ENCODE measurements at regions not wholly inside any gene's neighbourhood (a gene's known extent, or its start where the extent isn't known, plus 50 kb on each side); places are given as distances from the start of the nearest gene placed in this dataset.

GRCh38 chr13:19055611-19056010 lies 126.0 kb downstream of the TUBA3C start:
- no peaks in the 10 kb centered on the region for H3K4me1 ChIP-seq (ENCODE audit: control insufficient read depth, insufficient read depth, low read length)
- H3K18ac ChIP-seq (ENCODE audit: low read depth, low read length): no peak overlapping the region
- BruUV-seq (replicated peaks): no TSS peak
- ATAC-seq (ENCODE audit: low read depth): no peak
- H3K9me3 ChIP-seq (ENCODE audit: control insufficient read depth, insufficient read depth, low read length): peaks cover 70% of the 10 kb centered on the region
- H3K79me1 ChIP-seq (ENCODE audit: low read depth in 1 of 2, low read length in 2 of 2): no peaks in the 10 kb centered on the region
- H2AK5ac ChIP-seq (ENCODE audit: low read depth, low read length): no peak overlapping the region
- H3K4me3 ChIP-seq (ENCODE audit: insufficient read depth, low read depth, low read length): no peak overlapping the region
- H3K27ac ChIP-seq (ENCODE audit: insufficient read depth, low read length): no peak overlapping the region
- H3K4me2 ChIP-seq (ENCODE audit: low read depth, low read length): no peak overlapping the region
- intact Hi-C loops (cut with micrococcal nuclease) (no loop called here), dilution Hi-C loops (cut with HindIII; ENCODE audit: low sequenced_read_pairs, unreplicated experiment) (no loop called here), in situ Hi-C loops (cut with MboI; ENCODE audit: low sequenced_read_pairs) (no loop called here)
- no peak overlapping the region for H3K23ac ChIP-seq (ENCODE audit: low read depth, low read length)
- no peak for DNase-seq
- WGBS, 2 experiments (ENCODE audit: extremely low coverage in 2 of 2, insufficient read length in 1 of 2): 65% methylated on average over 4 of the region's 8 CpGs; no CpG with 5 or more reads in 1 of the 2 experiments
- H4K20me1 ChIP-seq (ENCODE audit: insufficient read depth, low read length): no peaks in the 10 kb centered on the region
- H3K9ac ChIP-seq (ENCODE audit: low read depth, low read length): no peak overlapping the region
- no peak overlapping the region for H3K14ac ChIP-seq (replicated peaks; ENCODE audit: low read depth, low read length)
- no peak overlapping the region for H4K8ac ChIP-seq (ENCODE audit: low read depth in 2 of 2, low read length in 2 of 2)
- no peak overlapping the region for H3K4ac ChIP-seq (ENCODE audit: low read depth, low read length)
- no peak overlapping the region for H3K56ac ChIP-seq (ENCODE audit: extremely low read depth, insufficient read depth, low read length)
- POLR2A ChIA-PET (ENCODE audit: unreplicated experiment): no interaction called here
- CTCF ChIA-PET: no interaction called here
- no peak overlapping the region for H4K5ac ChIP-seq (ENCODE audit: low read depth, low read length)
- H2BK120ac ChIP-seq (ENCODE audit: low read depth, low read length): no peak overlapping the region
- H2BK20ac ChIP-seq (ENCODE audit: low read depth, low read length): no peak overlapping the region
- H3K9me1 ChIP-seq (ENCODE audit: insufficient read depth, low read length): no peaks in the 10 kb centered on the region
- H2AFZ ChIP-seq (replicated peaks; ENCODE audit: low read length, poor library complexity): no peak overlapping the region
- no peak overlapping the region for H2BK5ac ChIP-seq (ENCODE audit: low read depth, low read length, poor library complexity, severe bottlenecking)
- no peak overlapping the region for H2AK9ac ChIP-seq (replicated peaks; ENCODE audit: low read depth, low read length, poor library complexity)
- TF ChIP-seq SMC3 (IDR thresholded peaks at IDR 0.05; ENCODE audit: low read depth, low read length) (no peak), NFE2L2 (IDR thresholded peaks at IDR 0.05; ENCODE audit: low read depth, low read length) (no peak), MXI1 (IDR thresholded peaks at IDR 0.05; ENCODE audit: borderline replicate concordance, low read depth, low read length) (no peak), BHLHE40 (IDR thresholded peaks at IDR 0.05; ENCODE audit: low read depth, low read length) (no peak), RAD21 (IDR thresholded peaks at IDR 0.05; ENCODE audit: low read length) (no peak), RFX5 (IDR thresholded peaks at IDR 0.05; ENCODE audit: low read depth, low read length) (no peak), USF2 (IDR thresholded peaks at IDR 0.05; ENCODE audit: low read depth, low read length) (no peak), CEBPB (IDR thresholded peaks at IDR 0.05; ENCODE audit: low read depth, low read length) (no peak), CHD1 (IDR thresholded peaks at IDR 0.05; ENCODE audit: low read depth, low read length) (no peak), RCOR1 (IDR thresholded peaks at IDR 0.05; ENCODE audit: insufficient replicate concordance, low read length) (no peak), MAZ (IDR thresholded peaks at IDR 0.05; ENCODE audit: borderline replicate concordance, low read depth, low read length) (no peak), FOS (IDR thresholded peaks at IDR 0.05; ENCODE audit: low read depth, low read length) (no peak), POLR2A (IDR thresholded peaks at IDR 0.05; ENCODE audit: low read depth, low read length) (no peak), MAFK (IDR thresholded peaks at IDR 0.05; ENCODE audit: low read depth, low read length) (no peak)
- TF ChIP-seq, protein P1, sequence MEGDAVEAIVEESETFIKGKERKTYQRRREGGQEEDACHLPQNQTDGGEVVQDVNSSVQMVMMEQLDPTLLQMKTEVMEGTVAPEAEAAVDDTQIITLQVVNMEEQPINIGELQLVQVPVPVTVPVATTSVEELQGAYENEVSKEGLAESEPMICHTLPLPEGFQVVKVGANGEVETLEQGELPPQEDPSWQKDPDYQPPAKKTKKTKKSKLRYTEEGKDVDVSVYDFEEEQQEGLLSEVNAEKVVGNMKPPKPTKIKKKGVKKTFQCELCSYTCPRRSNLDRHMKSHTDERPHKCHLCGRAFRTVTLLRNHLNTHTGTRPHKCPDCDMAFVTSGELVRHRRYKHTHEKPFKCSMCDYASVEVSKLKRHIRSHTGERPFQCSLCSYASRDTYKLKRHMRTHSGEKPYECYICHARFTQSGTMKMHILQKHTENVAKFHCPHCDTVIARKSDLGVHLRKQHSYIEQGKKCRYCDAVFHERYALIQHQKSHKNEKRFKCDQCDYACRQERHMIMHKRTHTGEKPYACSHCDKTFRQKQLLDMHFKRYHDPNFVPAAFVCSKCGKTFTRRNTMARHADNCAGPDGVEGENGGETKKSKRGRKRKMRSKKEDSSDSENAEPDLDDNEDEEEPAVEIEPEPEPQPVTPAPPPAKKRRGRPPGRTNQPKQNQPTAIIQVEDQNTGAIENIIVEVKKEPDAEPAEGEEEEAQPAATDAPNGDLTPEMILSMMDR (conservative IDR thresholded peaks at IDR 0.05; ENCODE audit: low read depth, low read length): no peak
- TF ChIP-seq, protein P2, sequence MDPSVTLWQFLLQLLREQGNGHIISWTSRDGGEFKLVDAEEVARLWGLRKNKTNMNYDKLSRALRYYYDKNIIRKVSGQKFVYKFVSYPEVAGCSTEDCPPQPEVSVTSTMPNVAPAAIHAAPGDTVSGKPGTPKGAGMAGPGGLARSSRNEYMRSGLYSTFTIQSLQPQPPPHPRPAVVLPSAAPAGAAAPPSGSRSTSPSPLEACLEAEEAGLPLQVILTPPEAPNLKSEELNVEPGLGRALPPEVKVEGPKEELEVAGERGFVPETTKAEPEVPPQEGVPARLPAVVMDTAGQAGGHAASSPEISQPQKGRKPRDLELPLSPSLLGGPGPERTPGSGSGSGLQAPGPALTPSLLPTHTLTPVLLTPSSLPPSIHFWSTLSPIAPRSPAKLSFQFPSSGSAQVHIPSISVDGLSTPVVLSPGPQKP (IDR thresholded peaks at IDR 0.05; ENCODE audit: borderline replicate concordance, low read depth, low read length): no peak
- H3K27me3 ChIP-seq (ENCODE audit: control insufficient read depth, insufficient read depth, low read length): no peaks in the 10 kb centered on the region
- no peak overlapping the region for H4K91ac ChIP-seq (ENCODE audit: insufficient read depth, low read depth, low read length)
- no peaks in the 10 kb centered on the region for H3K36me3 ChIP-seq (ENCODE audit: control insufficient read depth, insufficient read depth, low read length)
- no peak overlapping the region for H2BK15ac ChIP-seq (ENCODE audit: low read depth, low read length)
